B cell (primary cell): ENCODE measurements at regions not wholly inside any gene's neighbourhood (a gene's known extent, or its start where the extent isn't known, plus 50 kb on each side); places are given as distances from the start of the nearest gene placed in this dataset.
A peak's percentile ranks its signal among the peaks of the same experiment; 100 is the strongest.
"Not testable (repeated sequence)": the region's sequence is repeated elsewhere in the genome, so short reads cannot be mapped to it uniquely, and the experiment has no call there.

Experiments used
- ATAC-seq: fragments of 200-7000 bp; cut with Tn5 transposase; one replicate; pipeline ENCODE4 v1.10.0; 2021; ENCODE audit warnings: low read depth, mild to moderate bottlenecking, moderate number of reproducible peaks, moderate library complexity
- CTCF ChIA-PET: fragments of 350-600 bp; sonication (Branson Sonifier 250); formaldehyde crosslinking; loops from one replicate; lab custom pipeline; 2021; ENCODE audit warnings: antibody characterized with exemption, inconsistent platforms; lab: Charles Lee
- POLR2A ChIA-PET: fragments of 350-600 bp; sonication (Branson Sonifier 250); formaldehyde crosslinking; loops from one replicate; lab custom pipeline; 2021; ENCODE audit warnings: antibody characterized with exemption; lab: Charles Lee
- DNase-seq: peaks from one replicate; pipeline ENCODE4 v3.0.0; 2013
- H2AFZ ChIP-seq: 2 replicates; pipeline ENCODE4 v1.6.1; 2012; ENCODE audit warnings: mild to moderate bottlenecking, low read depth, low read length; ENCODE audit not compliant: insufficient read depth, poor library complexity, severe bottlenecking
- H3K27ac ChIP-seq, 2 donors: 1 replicate in 1 of 2; 2 replicates in 1 of 2; pipeline ENCODE4 v1.5.1; 2012 to 2013; ENCODE audit warnings: low read length in 2 of 2, mild to moderate bottlenecking in 2 of 2, moderate library complexity in 1 of 2
- H3K27me3 ChIP-seq, 4 experiments: fragments of 200-600 bp in 1 of 4; sonication (generic) in 1 of 4; replicated peaks in 1 of 4; 1 replicate in 2 of 4; 2 replicates in 2 of 4; pipeline versions ENCODE4 v1.6.1 to v1.7.0; 2013 to 2016; ENCODE audit warnings: low read length in 3 of 4, mild to moderate bottlenecking in 2 of 4, mixed read lengths in 1 of 4, moderate library complexity in 1 of 4; ENCODE audit not compliant: insufficient read depth in 4 of 4, control insufficient read depth in 3 of 4; ENCODE audit errors: control extremely low read depth in 1 of 4
- H3K36me3 ChIP-seq, 2 experiments: replicated peaks in 1 of 2; 1 replicate in 1 of 2; 2 replicates in 1 of 2; pipeline versions ENCODE4 v1.6.1 to v1.7.1; 2013; ENCODE audit warnings: low read length in 1 of 2; ENCODE audit not compliant: insufficient read depth in 2 of 2, control insufficient read depth in 1 of 2; ENCODE audit errors: control extremely low read depth in 1 of 2, extremely low read depth in 1 of 2
- H3K4me1 ChIP-seq, 2 donors: fragments of 200-600 bp in 1 of 2; sonication (generic) in 1 of 2; 1 replicate in 1 of 2; 2 replicates in 1 of 2; pipeline versions ENCODE4 v1.5.1 to v1.6.1; 2013 to 2017; ENCODE audit warnings: low read length in 2 of 2; ENCODE audit not compliant: control insufficient read depth in 2 of 2, insufficient read depth in 2 of 2
- H3K4me2 ChIP-seq: replicated peaks from 2 replicates; pipeline ENCODE3; 2012; ENCODE audit warnings: mild to moderate bottlenecking, low read depth, low read length; ENCODE audit not compliant: poor library complexity, severe bottlenecking
- H3K4me3 ChIP-seq, 5 experiments: fragments of 200-600 bp in 1 of 5; sonication (generic) in 1 of 5; 1 replicate in 3 of 5; 2 replicates in 2 of 5; pipeline versions ENCODE4 v1.5.1 to v1.7.0; 2011 to 2016; ENCODE audit warnings: low read length in 4 of 5, mild to moderate bottlenecking in 4 of 5, low read depth in 2 of 5, control low read depth in 1 of 5, moderate library complexity in 1 of 5; ENCODE audit not compliant: insufficient read depth in 1 of 5; ENCODE audit errors: control extremely low read depth in 1 of 5, extremely low read depth in 1 of 5
- H3K79me2 ChIP-seq: fragments of 200-600 bp; sonication (generic); one replicate; pipeline ENCODE4 v1.6.0; 2016; ENCODE audit warnings: low read length; ENCODE audit not compliant: control insufficient read depth, insufficient read depth
- H3K9ac ChIP-seq: fragments of 200-600 bp; sonication (generic); 2 replicates; pipeline ENCODE4 v1.6.1; 2017; ENCODE audit warnings: mild to moderate bottlenecking, low read length, moderate library complexity
- H3K9me3 ChIP-seq, 3 donors: one replicate each; pipeline versions ENCODE4 v1.6.1 to v1.7.1; 2013; ENCODE audit warnings: low read length in 2 of 3; ENCODE audit not compliant: control insufficient read depth in 2 of 3, insufficient read depth in 1 of 3; ENCODE audit errors: control extremely low read depth in 1 of 3
- H4K20me1 ChIP-seq: 2 replicates; pipeline ENCODE4 v1.6.0; 2012; ENCODE audit warnings: mild to moderate bottlenecking, low read length; ENCODE audit not compliant: insufficient read depth, control insufficient read depth, poor library complexity, severe bottlenecking
- H3K27ac Mint-ChIP-seq: one replicate; pipeline ENCODE4 v1.8.0; 2021; ENCODE audit warnings: mixed read lengths
- H3K27me3 Mint-ChIP-seq: one replicate; pipeline ENCODE4 v1.8.0; 2021; ENCODE audit warnings: mixed read lengths
- H3K4me1 Mint-ChIP-seq: one replicate; pipeline ENCODE4 v1.8.0; 2021; ENCODE audit warnings: mixed read lengths
- H3K4me3 Mint-ChIP-seq: one replicate; pipeline ENCODE4 v1.8.0; 2021; ENCODE audit warnings: mixed read lengths
- H3K9me3 Mint-ChIP-seq: one replicate; pipeline ENCODE4 v1.8.0; 2022; ENCODE audit warnings: mixed read lengths; ENCODE audit not compliant: insufficient read depth
- CTCF ChIP-seq: fragments of 200-600 bp; IDR thresholded peaks from one replicate; pipeline ENCODE4 v1.8.0; 2022; ENCODE audit warnings: antibody characterized with exemption, mild to moderate bottlenecking
- EZH2 ChIP-seq: IDR thresholded peaks from 2 replicates; pipeline ENCODE4 v1.6.1; 2012; ENCODE audit warnings: borderline replicate concordance, low read depth, mild to moderate bottlenecking, moderate library complexity, low read length; ENCODE audit not compliant: insufficient read depth, poor library complexity, severe bottlenecking
- WGBS: methylation state at CpG from one replicate; pipeline ENCODE4 v1.1.5; 2013; ENCODE audit warnings: missing lambda C conversion rate; ENCODE audit not compliant: insufficient coverage; 5-methylcytosine and 5-hydroxymethylcytosine counted together
- intact Hi-C: fragments of 100-400 bp; cut with micrococcal nuclease; formaldehyde crosslinking; loops from one replicate; pipeline ENCODE4 v1.10.0; 2022

- Histone ChIP-seq H4K20me1 (no peaks in the 10 kb centered on the region), H3K9me3 (peaks cover 0 to 2% (median 0%) of the 10 kb centered on the region in 3 donors), H3K36me3 (no peaks in the 10 kb centered on the region), H3K79me2 (no peaks in the 10 kb centered on the region), H3K4me2 (no peak overlapping the region), H2AFZ (no peak overlapping the region), H3K9ac (no peak overlapping the region), H3K4me3 (no peak overlapping the region), H3K27ac (no peak overlapping the region), H3K27me3 (no peaks in the 10 kb centered on the region), H3K4me1 (no peaks in the 10 kb centered on the region)
- ChIA-PET POLR2A (no interaction called here), CTCF (no interaction called here)
- Mint-ChIP-seq H3K27me3 (no peaks in the 10 kb centered on the region), H3K27ac (no peak overlapping the region), H3K9me3 (peaks cover 2% of the 10 kb centered on the region), H3K4me3 (no peak overlapping the region), H3K4me1 (no peaks in the 10 kb centered on the region)
- ATAC-seq (no peak), DNase-seq (no peak)
- intact Hi-C loops = no loop called here
- TF ChIP-seq EZH2 (no peak), CTCF (no peak)
- 83% methylated on average over 1 of the region's 2 CpGs for WGBS
These were observed 312.3 kb upstream of the PIK3C3 start for GRCh38 chr18:41642756-41643155.

- Mint-ChIP-seq H3K4me3 (no peak overlapping the region), H3K9me3 (no peaks in the 10 kb centered on the region), H3K4me1 (no peaks in the 10 kb centered on the region), H3K27me3 (no peaks in the 10 kb centered on the region), H3K27ac (no peak overlapping the region)
- ChIA-PET POLR2A (no interaction called here), CTCF (no interaction called here)
- Histone ChIP-seq H3K4me2 (no peak overlapping the region), H3K9me3 (no peaks in the 10 kb centered on the region), H3K4me1 (no peaks in the 10 kb centered on the region), H3K9ac (no peak overlapping the region), H4K20me1 (no peaks in the 10 kb centered on the region), H3K36me3 (no peaks in the 10 kb centered on the region), H2AFZ (no peak overlapping the region), H3K27me3 (no peaks in the 10 kb centered on the region), H3K4me3 (no peak overlapping the region), H3K27ac (no peak overlapping the region), H3K79me2 (no peaks in the 10 kb centered on the region)
- no peak for TF ChIP-seq EZH2
- peak; percentile 17 for TF ChIP-seq CTCF
- DNase-seq = no peak
- intact Hi-C loops = no loop called here
- no peak for ATAC-seq
These were observed 315.8 kb upstream of the PIK3C3 start for GRCh38 chr18:41639218-41639617.

GRCh38 chr18:41631723-41632285 lies 323.2 kb upstream of the PIK3C3 start:
- H3K4me3 ChIP-seq, H3K79me2 ChIP-seq, DNase-seq, H3K27me3 Mint-ChIP-seq, H3K4me1 Mint-ChIP-seq, H3K36me3 ChIP-seq, H4K20me1 ChIP-seq, H3K27ac Mint-ChIP-seq, H3K27ac ChIP-seq, H3K4me3 Mint-ChIP-seq, H3K9me3 ChIP-seq, POLR2A ChIA-PET, H3K9me3 Mint-ChIP-seq, H3K4me1 ChIP-seq, H3K9ac ChIP-seq, ATAC-seq, H3K4me2 ChIP-seq, H3K27me3 ChIP-seq, H2AFZ ChIP-seq, intact Hi-C loops, CTCF ChIA-PET: not testable (repeated sequence)
- whole genome bisulfite sequencing = 94% methylated on average over 22 of the region's 26 CpGs
